Vagina (tissue), 2 donors: ENCODE measurements at regions not wholly inside any gene's neighbourhood (a gene's known extent, or its start where the extent isn't known, plus 50 kb on each side); places are given as distances from the start of the nearest gene placed in this dataset.

Experiments used
- CTCF ChIP-seq, 3 experiments: fragments of 450-650 bp in 2 of 3; fragments of 200-600 bp in 1 of 3; sonication (generic) in 1 of 3; IDR thresholded peaks; one replicate each; pipeline ENCODE4 v1.5.1; 2017 to 2019; ENCODE audit warnings: antibody characterized with exemption in 3 of 3, mild to moderate bottlenecking in 2 of 3, moderate library complexity in 2 of 3
- POLR2A ChIP-seq, 2 donors: fragments of 450-650 bp; IDR thresholded peaks; one replicate each; pipeline ENCODE4 v1.6.1; 2017; ENCODE audit warnings: antibody characterized with exemption in 2 of 2, mild to moderate bottlenecking in 2 of 2, moderate library complexity in 2 of 2

- TF ChIP-seq CTCF (IDR thresholded peaks at IDR 0.05), result no peak
- no peak for TF ChIP-seq POLR2A (IDR thresholded peaks at IDR 0.05)
Measured at GRCh38 chr1:119228335-119229080, 88.1 kb upstream of the WARS2 start.
